ENCODE measurements at regions not wholly inside any gene's neighbourhood (a gene's known extent, or its start where the extent isn't known, plus 50 kb on each side); places are given as distances from the start of the nearest gene placed in this dataset.

- TF ChIP-seq GATA2 (IDR thresholded peaks at IDR 0.05; ENCODE audit: low read depth, low read length) (no peak), GATA3 (IDR thresholded peaks at IDR 0.05; ENCODE audit: low read depth, low read length) (no peak)
Observed at GRCh38 chr13:80255946-80256345, 85.0 kb downstream of the SPRY2 start.
